HTR-8/SVneo (cell line): ENCODE measurements at regions not wholly inside any gene's neighbourhood (a gene's known extent, or its start where the extent isn't known, plus 50 kb on each side); places are given as distances from the start of the nearest gene placed in this dataset.
A peak's percentile ranks its signal among the peaks of the same experiment; 100 is the strongest.
"Not testable (repeated sequence)": the region's sequence is repeated elsewhere in the genome, so short reads cannot be mapped to it uniquely, and the experiment has no call there.

Experiments used
- DNase-seq: peaks from one replicate; pipeline ENCODE4 v3.0.0; 2011; ENCODE audit warnings: low spot score, mixed read lengths; ENCODE audit not compliant: insufficient read length
- FAIRE-seq: peaks from 2 replicates; lab custom pipeline; 2011; peaks lifted over from hg19 to GRCh38; lab: Jason Lieb, UNC

DNA sequence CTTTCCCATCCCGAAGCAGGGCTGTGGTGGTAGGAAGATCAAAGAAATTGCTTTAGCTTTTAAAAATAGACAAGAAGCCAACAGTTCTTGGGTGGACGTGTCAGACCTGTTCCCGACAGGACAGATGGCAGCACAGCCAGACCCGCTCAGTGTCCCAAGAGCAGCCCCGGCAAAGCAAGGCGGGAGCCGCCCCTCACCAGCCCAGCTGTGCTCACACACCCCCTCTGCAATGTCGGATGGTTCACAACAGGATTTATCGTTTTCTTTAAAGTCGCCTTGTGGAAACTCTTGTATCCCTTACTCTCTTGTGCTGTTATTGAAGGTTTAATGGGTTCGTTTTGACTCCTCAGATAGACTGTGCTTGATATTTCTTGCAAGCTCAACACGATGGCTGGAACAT, 302.4 kb downstream of the THBS2 start:
- DNase-seq (no peak), FAIRE-seq (no peak)

DNA sequence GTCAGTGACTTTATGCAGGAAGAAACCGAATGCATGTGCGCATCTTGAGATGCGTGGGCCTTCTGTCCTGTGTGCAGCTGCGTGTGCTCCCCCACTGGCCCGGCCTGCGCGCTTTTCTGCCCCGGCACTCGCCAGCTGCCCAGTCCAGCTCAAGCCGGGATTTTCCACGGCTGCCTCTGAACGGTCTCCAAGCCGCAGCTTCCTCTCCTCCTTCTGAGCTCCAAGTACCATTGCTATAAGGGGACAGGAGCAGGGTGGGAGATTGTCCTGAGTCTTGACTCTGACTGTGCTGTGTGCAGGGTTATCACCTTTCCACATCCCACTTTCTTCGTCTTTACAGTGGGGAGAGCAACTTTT, 302.8 kb downstream of the THBS2 start:
- DNase-seq (no peak), FAIRE-seq (no peak)

DNA sequence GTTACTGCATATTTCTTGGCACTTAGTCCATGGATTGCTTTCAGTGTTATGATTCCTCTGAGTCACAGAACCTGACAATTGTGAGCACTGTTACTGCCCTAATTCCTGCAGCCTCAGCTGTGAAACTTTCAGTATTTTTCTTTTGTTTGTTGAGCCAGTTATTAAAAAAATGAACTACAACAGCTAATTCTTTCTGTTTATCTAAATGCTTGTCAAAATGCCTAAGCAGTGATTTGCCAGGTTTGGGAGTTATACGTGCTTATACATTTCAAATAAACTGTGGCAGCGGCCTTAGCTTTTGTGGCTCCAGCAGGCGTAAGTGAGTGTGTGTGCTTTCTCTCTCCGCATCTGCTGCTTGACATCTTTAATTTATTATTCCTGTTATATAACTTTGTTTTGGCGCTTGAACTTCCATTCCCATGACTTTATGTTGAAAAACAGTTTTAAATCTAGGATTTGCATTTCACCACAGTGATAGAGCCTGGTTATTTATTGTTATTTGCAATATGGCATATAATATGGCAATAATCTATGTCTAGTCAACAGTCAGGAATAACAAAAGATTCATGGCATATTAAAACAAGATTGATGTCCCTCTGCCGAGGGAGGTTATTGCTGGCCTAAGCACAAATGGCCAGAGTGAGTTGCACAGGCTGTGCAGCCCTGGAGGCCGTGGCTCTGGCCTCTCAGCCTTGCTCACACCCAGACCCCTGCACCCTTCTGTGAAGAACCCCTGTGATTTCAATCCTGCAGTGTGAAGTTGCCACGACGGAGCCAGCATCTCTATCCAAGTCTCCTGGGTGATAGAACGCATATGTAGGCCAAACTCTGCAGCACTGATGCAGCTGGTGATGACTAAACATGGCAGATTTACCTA, 303.4 kb downstream of the THBS2 start:
- no peak for DNase-seq

DNA sequence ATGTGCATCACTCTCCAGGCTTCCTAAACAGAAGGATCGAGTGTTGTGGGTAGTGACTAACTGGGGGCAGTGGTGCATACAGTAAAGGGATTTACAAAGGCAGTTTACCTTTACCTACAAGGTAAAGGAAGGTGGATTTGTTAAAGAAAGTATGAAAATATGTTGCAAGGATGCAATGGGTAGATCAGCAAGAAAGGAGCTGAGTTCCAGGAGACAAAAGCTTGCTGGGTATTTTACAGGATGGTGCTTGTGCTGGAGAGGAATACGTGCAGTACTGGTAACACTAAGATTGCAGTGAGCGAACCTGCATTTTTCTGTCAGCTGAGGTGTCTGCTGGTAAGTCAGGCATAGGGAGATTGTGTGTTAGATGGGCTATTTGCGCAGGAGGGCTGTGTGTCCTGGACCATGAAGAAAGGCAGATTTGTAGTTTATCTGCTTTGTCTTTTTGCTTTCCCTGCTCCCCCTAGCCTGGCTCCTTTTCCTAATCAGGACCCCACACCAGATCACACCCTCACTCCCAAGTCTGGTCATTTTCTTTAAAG, 304.6 kb downstream of the THBS2 start:
- DNase-seq: no peak

More for the DNA sequence above, 303.4 kb downstream of the THBS2 start:
- FAIRE-seq: no peak

DNA sequence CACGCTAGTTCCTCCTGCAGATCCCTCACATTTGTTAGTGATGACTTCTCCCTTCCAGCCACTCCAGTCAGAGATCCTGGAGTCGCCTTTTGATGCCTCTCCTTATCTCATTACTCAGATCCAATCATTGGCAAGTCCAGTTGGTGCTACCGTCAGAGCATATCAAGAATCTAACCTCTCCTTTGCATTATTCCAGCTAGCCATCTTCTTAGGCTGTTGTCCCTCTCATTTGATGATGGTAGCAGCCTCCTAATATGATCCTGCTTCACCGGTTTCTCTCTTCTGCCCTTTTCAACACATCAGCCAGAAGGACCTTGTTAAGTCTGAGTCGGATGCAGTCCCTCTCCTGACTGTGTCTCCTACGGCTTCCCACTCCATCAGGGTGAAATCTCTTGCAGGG, 305.6 kb downstream of the THBS2 start:
- FAIRE-seq: no peak
- no peak for DNase-seq

More for the DNA sequence above, 304.6 kb downstream of the THBS2 start:
- FAIRE-seq: no peak

DNA sequence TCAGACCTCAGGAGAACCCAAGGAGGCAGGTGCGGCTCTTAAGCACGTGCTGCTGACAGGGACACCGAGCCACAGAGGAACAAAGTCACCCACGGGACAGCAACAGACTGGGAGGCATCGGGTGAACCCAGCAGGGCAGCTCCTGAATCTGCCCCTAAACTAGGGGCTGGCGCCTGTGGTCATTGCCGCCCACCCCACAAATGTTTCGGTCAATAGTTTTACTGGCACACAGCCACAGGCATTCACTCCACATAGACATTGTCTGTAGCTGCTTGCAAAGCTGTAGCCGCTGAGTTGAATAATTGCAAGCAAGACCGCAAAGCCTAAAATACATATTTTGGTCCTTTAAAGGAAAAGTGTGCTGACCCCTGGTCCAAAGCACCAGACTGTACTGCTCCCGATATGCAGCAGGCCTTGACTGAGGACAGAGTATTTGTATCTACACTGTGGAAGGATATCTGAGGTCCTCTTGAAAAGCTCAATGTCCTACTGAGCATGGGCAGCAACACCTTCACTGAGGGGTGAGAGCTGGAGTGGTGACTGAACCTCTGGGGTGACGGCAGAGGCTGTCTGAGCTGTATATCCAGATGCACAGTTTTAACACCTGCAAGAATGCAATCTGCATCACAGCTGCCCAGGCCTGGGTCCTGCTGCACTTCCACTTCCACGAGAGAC, 310.3 kb downstream of the THBS2 start:
- no peak for FAIRE-seq
- no peak for DNase-seq

DNA sequence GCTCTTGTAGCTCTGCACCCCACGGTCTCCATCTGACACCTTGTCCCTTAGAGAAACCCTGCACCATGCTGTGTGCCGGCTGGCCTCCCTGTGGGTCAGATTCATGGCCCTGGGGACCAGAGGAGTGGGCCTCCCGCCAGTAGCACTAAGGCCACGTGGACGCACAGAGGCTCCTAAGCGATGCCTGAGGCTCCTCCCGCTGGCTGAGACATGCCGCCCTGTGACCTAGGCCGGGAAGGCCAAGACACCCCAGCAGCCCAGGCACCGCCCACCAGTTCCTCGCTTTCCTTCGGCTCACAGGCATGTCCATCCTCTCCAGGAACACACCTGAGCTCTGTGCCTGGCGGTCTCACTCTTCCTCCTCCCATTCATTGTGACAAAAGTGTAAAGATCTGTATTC, 311.0 kb downstream of the THBS2 start:
- FAIRE-seq (no peak), DNase-seq (no peak)

DNA sequence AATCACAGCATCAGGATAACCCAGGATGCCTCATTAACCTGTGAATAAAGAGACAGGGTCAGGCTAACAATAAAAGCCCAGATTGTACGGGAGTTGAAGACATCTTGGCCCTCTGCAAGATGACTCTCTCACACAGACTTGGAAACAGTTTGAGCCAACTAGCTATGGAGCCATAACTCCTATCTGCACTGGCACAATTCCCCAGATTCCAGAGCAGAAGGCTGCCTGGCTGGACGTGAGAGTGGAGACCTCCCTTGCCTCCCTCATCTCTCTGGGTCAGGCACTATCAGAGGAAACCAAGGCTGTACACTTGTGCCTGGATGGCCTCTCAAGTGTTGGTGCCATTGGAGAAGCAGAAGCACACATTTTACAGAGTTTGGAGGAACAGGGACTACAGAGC, 312.6 kb downstream of the THBS2 start:
- FAIRE-seq: no peak
- DNase-seq: no peak

DNA sequence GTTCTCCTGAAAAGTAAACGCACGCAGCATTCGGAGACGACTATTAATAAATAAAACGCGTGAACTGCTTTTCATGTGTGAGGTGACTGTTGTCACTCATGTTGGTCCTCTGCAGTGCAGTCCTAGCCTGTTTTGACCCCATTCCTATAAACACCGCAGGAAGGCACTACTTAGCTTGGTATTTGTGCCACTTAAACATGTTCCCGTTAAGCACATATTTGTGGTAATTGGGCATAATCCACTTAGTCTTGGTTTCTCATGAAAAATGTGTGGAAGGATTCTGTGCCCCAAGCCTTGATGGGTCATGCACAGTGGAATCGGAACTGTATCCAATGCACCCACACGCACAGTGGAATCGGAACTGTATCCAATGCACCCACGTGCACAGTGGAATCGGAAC, 313.9 kb downstream of the THBS2 start:
- FAIRE-seq (no peak), DNase-seq (no peak)

DNA sequence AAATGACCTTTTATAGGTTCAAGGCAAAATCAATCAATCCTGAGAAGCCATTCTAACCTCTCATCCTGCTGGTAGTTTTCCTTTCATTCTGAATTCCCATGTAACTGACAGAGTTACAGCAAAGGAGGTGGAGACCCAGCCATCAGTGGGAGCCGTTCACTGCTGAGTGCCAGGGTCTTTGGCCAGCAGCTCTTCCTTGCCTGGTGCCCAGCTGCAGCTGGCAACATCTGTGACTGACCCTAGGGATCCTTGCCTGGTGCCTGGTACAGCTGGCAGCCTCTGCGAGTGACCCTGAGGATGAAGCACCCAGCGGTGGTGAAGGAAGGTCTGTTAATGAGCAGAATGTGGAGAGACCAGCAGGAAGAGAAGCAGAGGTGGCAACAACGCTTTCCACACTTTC, 314.6 kb downstream of the THBS2 start:
- FAIRE-seq (no peak), DNase-seq (no peak)

DNA sequence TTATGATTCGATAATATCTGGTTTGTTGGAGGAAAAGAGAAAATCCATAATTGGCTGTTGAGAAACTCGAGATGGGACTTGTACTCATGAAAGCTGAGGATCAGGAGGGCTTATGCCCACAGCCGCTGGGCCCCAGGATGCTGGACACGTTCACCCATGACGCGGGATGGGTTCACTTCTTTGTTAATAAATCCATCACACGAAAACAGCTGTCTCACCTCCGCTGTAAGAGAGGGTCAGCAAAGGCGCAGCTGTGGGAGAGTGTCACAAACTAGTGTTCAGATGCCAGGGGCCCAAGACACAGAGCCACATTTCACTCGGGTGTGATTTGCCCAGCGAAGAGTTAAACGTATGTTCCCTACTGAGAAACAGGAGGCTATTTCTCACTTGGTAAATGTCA, 315.1 kb downstream of the THBS2 start:
- DNase-seq (no peak), FAIRE-seq (no peak)

DNA sequence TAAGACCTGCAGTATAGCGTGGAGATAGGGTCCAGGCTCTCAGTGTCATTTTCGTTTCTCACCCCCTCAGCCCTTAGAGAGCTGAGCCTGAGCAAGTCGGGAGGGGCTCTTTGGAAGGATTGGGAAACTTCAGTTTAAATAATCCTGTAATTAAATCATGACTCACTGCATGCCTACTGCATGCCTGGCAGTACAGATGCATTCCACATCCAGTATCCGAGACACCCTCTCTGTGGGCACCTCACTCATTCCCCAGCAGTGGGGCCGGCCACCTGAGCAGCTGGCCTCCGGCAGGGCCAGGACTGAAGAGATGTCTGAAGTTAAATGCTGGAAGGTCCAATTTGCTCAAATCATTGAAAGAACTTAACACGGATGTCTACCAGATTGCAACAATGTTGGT, 316.6 kb downstream of the THBS2 start:
- DNase-seq (peak; percentile 25), FAIRE-seq (no peak)

DNA sequence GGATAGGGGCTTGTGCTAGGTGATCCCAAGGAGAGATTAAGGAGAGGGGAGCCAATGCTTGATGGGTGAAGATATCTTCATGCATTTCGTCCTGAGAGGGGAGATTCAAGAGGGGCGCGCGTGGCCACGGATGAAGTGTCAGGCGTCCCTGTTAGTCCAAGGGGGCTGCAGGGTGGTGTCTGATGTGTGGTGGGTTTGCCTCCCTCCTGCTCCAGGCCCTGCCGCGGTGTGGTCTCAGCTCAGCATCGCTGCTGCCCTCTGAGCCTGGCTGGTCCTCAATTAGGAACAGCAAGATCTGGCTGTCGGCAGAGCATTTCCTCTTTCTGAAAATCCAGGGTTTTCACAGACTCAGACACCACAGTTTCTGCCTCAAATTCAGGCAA, 318.0 kb downstream of the THBS2 start:
- FAIRE-seq (no peak), DNase-seq (no peak)

DNA sequence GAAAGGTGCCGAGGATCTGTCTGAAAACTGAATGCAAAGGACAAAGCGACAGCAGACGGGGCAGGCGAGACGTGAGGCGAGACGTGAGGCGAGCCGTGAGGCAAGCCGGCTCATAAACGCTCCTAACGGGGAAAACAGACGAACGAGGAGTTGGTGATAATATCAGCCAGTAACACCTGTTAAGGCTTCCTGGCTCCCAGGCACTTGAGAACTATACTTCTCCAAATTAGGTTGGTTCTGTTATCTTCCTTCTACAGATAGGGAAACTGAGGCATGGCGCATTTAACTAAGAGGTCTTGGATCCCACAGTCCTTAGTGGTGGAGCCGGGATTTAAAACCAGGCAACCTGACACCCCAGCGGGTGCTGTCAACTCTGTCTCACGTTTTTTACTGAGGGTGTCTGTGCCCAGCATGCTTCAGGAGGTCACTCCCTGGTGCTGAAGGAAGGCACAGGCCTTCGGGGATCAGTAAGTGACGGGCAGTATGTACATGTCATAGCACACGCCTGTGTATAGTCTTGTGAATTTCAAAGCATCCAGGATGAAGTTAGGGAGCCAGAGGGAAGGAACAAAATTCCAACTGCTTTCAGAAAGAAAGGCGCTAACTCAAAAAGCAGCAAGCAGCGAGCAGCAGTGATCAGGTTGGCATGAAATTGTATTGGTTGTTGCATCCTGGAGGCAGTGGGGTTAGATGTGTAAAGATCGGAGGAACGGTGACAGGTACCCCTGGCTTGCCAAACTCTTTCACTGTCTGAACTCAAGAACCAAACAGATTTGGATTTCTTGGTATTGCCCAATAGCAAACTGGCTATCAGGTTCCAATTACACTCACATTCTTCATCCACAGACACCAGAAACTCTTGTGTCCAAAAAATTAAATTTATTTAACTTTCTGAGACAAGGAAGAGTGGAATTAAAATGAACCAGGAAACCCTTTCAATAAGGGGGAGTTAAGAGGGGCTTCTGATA, 318.7 kb downstream of the THBS2 start:
- DNase-seq (no peak), FAIRE-seq (no peak)

DNA sequence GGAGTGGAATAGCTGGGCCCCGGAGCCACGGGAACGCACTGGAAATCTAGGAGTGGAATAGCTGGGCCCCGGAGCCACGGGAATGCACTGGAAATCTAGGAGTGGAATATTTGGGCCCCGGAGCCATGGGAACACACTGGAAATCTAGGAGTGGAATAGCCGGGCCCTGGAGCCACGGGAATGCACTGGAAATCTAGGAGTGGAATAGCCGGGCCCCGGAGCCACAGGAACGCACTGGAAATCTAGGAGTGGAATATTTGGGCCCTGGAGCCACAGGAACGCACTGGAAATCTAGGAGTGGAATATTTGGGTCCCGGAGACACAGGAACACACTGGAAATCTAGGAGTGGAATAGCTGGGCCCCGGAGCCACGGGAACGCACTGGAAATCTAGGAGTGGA, 321.5 kb downstream of the THBS2 start:
- not testable (repeated sequence) for FAIRE-seq, DNase-seq

DNA sequence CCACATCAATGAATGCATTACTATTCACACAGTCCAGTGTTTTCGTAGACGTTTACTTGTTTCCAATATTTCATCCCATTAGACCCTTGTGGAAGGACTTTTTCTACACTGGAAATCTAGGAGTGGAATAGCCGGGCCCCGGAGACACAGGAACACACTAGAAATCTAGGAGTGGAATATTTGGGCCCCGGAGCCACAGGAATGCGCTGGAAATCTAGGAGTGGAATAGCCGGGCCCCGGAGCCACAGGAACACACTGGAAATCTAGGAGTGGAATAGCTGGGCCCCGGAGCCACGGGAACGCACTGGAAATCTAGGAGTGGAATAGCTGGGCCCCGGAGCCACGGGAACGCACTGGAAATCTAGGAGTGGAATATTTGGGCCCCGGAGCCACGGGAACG, 322.6 kb downstream of the THBS2 start:
- not testable (repeated sequence) for DNase-seq, FAIRE-seq

DNA sequence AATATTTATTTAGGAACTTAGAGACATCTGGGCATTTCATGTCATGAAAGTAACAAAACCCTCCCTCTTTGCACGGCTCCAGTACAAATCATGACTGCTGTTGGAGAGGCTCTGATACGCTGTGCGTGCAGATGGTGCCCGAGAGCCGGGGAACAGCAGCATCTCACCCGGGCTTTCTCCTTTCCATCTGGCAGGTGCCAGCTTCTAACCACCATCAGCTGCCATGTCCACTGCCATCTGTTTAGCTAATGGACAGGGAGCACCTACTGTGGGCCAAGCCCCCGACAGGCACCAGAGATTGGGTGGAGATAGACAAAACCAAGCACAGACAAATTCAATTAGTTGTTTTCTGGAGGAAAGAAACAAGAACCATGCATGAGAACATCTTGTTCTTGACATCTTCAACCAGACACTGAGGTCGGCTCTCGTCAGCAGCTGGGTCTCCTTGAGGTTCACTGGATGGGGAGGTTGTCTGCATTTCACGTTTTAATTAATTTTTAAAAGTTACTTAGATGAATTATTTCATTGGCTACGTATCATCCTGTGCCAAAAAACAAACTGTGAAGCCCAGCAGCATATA, 323.7 kb downstream of the THBS2 start:
- FAIRE-seq: no peak

DNA sequence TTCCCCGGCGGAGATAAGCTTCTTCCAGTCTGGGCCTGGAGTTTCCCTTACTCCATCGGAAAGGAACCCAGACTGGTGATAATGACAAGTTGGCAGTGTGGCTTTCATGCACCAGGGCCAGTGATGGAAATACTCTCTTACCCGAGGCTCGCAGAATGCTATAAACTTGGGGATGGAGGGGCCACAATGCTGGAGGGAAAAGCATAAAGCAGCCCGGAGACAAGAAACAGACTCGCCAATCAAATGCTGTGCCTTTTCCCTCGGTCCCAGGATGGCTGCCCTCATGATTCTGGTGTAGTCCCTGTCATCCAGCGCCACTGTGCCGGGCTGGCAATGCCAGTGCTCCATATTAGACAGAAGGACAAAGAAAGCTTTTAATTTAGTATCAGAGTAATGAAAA, 325.6 kb downstream of the THBS2 start:
- FAIRE-seq (no peak), DNase-seq (no peak)

More for the DNA sequence above, 323.7 kb downstream of the THBS2 start:
- no peak for DNase-seq

DNA sequence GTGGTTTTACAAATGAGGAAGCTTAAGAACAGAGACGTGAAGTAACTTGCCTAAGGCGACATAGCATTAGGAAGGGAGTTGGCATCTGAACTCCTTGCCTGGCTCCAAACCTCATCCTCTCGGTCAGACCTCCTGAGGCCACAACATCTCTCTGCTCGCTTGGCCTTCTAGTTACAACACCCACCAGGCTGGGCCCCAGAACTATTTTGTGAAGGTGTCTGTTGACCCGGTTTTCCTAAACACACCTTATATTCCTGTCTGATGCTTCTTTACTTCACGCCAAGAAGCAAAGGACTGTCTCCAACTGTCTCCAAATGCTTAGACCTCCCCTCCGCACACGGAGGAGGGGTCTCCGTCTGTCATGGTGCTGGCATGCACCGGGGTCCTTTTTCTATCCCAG, 326.6 kb downstream of the THBS2 start:
- DNase-seq (no peak), FAIRE-seq (no peak)

DNA sequence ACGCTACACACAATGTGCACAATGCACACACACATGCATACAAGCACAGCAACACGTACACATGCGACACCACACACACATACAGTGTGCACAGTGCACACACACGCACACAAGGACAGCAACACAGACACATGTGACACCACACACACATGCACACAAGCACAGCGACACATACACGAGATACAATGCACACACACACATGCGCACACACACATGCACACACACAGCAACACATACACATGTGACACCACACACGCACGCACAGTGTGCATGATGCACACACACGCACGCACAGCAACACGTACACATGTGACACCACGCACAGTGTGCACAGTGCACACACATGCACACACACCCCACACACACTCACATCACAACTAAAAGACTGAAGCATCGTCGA, 327.3 kb downstream of the THBS2 start:
- FAIRE-seq: peak; percentile 94
- DNase-seq: no peak
